ENCODE measurements at regions not wholly inside any gene's neighbourhood (a gene's known extent, or its start where the extent isn't known, plus 50 kb on each side); places are given as distances from the start of the nearest gene placed in this dataset.

DNA sequence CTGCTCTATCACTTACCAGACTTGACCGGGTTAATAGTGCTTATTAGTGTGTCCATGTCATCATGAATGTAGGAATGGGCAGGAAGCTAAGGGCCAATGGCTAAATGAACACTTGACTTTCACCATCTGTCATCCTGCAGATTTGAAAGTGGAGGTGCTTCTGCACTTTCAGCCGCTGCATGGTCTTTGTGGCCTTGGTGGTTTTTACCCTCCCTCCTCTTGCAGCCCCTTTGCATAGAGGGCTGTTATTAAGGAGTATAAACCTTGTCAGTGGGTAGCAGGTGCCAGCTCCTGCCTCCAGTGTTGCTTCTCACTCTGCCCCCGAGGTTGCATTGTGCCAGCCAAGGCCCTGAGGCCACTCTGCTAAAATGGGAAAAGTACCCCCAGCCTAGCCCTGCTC is 122.2 kb upstream of the TNFAIP3 start:
- TF ChIP-seq, protein P1, sequence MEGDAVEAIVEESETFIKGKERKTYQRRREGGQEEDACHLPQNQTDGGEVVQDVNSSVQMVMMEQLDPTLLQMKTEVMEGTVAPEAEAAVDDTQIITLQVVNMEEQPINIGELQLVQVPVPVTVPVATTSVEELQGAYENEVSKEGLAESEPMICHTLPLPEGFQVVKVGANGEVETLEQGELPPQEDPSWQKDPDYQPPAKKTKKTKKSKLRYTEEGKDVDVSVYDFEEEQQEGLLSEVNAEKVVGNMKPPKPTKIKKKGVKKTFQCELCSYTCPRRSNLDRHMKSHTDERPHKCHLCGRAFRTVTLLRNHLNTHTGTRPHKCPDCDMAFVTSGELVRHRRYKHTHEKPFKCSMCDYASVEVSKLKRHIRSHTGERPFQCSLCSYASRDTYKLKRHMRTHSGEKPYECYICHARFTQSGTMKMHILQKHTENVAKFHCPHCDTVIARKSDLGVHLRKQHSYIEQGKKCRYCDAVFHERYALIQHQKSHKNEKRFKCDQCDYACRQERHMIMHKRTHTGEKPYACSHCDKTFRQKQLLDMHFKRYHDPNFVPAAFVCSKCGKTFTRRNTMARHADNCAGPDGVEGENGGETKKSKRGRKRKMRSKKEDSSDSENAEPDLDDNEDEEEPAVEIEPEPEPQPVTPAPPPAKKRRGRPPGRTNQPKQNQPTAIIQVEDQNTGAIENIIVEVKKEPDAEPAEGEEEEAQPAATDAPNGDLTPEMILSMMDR (IDR thresholded peaks at IDR 0.05), result no peak
- TF ChIP-seq POLR2A (IDR thresholded peaks at IDR 0.05), result no peak

Measured in right lobe of liver (tissue), 4 donors.